T-helper 9 cell (primary cell): ENCODE measurements at regions not wholly inside any gene's neighbourhood (a gene's known extent, or its start where the extent isn't known, plus 50 kb on each side); places are given as distances from the start of the nearest gene placed in this dataset.

Experiments used
- DNase-seq: peaks from one replicate; pipeline ENCODE4 v3.0.0-alpha.2; 2020

DNA sequence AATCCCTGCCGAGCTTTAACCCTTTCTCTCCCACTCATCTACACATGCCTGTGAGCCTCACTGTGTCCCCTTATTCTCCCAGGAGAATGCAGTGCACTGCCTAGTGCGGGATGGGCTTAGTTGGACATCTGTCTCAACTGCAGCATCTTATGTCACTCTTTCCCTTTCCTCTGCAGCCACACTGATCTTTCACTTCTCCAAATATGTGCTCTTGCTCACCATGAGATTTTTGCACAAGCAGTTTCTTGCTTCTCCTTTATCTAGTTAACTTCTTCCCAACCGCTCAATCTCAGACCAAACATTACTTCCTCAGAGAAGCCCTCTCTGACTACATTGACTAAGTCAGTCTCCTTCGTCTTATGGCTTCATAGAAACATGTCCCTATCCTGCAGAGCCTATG lies 292.3 kb downstream of the KBTBD8 start:
- DNase-seq = no peak

GRCh38 chr3:67291287-67292252 lies 293.5 kb downstream of the KBTBD8 start:
- DNase-seq = no peak

GRCh38 chr3:67292356-67293121 lies 294.4 kb downstream of the KBTBD8 start:
- DNase-seq = no peak

DNA sequence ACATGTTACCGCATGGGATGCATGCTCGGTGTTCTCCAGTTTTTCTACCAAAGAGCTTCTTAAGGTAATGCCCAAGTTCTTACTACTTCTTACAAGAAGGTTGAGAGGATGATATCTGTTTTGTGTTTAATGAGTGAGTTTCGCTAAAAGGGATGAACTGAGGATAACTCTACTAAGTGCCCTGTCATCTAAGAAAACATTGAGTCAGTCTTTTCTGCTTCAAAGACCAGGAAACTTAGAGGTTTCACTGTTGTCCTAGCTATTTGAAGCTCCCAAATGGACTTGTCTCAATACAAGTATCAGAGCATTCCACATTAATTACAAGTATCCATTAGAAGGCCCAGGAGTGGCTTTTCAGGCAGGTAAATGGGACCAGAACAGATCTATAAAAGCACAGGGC lies 296.2 kb downstream of the KBTBD8 start:
- DNase-seq = no peak

DNA sequence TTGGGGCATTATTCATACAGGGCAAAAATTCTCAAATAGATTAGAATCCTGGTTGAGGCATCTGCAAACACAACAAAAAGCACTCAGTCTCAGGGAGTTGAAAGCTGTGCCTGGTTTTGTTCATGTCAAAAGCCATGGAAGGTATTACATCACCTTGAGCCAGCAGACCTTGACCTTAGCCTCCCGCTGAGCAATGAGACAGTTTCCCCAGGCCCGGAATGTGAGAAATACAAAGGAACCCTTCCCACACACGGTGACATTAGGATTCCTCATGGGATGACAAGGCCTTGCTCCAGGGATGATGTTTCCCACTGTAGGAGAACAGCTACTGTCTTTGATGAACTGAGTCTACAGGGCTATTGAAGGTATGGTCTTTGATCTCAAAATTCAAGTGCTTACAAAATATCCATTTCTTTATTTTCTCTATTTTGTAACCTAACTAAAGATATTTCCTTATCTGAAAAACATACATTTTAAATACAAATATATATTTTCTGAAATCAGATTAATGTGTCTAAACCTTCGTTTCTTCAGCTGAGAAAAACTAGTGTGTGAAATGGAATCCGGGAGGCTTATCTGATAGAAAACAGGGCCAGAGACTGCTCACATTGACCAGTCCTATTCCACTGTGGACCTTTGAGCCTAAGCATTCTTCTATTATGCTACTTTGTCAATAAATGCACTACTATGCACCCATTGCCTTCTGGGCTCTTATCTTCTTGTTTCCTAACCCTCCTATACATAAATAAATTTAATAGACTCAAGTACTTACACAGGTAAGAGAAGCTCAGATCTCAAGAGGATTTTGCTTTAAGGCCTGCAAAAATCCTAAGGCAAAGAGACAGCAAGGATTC lies 298.2 kb downstream of the KBTBD8 start:
- no peak for DNase-seq

DNA sequence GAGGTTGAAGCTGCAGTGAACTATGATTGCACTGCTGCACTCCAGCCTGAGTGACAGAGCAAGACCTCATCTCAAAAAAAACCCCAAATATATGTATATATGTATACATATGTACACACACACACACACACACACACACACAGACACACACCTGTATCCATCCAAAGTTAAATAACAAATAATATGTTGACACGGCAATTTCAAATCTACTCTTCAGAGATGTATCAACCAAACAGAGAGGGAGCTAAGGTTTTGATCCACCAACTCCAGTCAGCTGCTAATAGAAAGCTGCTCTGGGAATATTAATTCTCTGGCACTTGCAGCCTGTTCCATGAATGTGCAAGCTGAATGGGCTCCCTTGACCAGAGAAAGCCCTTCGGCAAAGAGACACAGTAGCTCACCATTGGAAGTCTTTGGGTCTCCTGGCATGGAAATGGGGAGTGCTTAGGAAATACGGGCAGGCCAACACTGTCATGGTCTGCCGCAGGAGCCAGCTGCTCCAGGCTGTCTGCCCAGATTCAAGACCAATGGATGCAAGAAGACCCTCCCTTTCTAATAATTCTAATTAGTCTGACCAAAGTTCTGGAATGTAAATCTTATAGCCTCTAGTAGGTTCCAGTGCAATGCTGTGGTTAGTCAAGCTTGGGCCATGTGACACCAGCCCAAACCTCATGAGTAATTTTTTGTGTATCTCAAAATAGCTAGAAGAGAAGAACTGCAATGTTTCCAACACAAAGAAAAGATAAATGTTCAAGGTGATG lies 299.8 kb downstream of the KBTBD8 start:
- DNase-seq = no peak

DNA sequence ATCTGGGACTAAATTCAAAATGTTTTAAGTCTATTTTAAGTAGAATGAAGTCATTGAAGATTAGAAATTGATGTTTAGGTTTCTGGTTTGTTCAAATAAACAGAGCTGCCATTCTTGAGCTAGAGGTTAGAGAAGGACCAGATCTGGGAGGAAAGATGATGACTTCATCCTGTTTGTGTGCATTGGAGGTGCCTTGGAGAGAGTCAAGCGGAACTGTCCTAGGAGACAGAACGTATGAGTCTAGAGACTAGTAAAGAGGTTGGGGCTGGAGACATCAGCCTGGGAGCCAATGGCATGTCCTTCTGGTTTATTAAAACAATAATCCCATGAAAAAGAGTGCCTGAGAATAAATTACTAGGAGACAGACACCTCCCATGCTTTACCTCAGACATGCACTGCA lies 303.4 kb downstream of the KBTBD8 start:
- no peak for DNase-seq

DNA sequence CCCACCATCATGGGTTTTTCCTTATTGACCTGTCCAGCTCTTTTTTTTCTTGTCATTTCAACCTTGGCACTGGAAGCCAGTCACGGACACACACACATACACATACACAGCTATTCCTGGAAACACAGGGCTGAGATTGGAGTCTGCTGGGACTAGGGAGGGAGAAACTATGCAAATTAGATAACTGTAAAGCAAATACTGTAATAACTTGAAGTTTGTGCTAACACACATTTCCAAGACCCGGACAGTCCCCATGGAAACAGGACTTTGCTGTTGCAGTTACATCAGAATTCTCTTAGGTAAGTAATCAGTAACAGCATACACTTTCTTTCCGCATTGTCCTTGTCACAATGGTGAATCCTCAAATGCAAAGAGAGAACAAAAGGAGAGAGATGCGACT lies 304.4 kb downstream of the KBTBD8 start:
- no peak for DNase-seq

DNA sequence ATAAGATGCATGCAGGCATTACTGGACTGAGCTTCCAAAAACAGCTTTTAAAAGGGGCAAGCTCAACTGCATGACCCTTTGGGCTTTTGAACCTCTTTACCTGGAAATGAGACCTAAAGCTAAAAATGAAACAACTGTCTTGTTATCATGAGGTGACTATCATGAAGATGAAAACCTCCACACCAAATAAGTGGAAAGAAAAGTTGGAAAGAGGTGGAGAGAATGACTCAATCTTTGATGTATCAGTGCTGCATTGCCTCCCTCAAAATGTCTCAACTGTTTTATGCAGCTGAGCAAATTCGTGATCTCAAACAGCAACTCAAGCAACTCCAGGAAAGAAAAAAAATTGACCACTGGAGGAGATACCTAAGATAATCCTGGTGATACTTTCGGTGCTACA lies 307.1 kb downstream of the KBTBD8 start:
- no peak for DNase-seq

DNA sequence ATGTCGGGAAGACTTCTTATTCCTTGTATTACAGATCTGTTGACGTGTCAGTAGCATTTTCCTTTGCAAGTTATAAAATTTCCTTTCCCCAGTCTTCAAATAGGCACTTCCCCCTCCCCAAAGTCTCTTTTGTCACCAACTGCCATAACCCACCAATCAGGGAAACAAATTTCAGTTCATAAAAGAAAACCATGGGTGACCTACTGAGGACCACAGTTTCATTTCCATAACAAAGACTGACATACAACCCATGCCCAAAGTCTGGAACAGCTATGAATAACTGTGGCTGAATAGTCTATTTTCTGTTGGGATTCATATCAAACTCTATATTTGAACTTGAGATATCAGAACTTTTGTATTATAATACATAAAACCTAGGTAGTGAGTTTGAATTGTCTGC lies 307.8 kb downstream of the KBTBD8 start:
- no peak for DNase-seq

- no peak for DNase-seq
Observed at GRCh38 chr3:67311440-67311839, 313.3 kb downstream of the KBTBD8 start.

DNA sequence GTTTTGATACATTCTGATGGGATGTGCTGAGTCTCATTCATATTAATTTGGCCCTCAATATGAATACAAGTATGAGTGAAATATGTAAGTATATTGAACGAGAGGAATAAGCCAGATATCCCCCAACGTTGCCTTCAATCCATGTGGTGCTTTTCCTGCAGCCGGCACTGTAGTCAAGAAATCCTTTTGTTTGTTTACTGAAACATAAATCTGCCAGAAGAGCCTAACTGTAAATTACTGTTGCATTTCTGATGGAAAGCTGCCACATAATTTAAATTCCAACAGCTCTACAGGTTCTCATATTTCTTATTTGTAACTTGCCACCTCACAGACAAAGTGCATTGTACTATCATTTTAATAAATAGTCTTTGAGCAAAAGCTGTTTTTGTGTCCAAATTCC lies 314.0 kb downstream of the KBTBD8 start:
- DNase-seq = no peak

- DNase-seq = no peak
Observed at GRCh38 chr3:67318162-67318561, 320.1 kb downstream of the KBTBD8 start.

GRCh38 chr3:67324554-67324953 lies 326.4 kb downstream of the KBTBD8 start:
- no peak for DNase-seq
